ENCODE measurements at regions not wholly inside any gene's neighbourhood (a gene's known extent, or its start where the extent isn't known, plus 50 kb on each side); places are given as distances from the start of the nearest gene placed in this dataset.

DNA sequence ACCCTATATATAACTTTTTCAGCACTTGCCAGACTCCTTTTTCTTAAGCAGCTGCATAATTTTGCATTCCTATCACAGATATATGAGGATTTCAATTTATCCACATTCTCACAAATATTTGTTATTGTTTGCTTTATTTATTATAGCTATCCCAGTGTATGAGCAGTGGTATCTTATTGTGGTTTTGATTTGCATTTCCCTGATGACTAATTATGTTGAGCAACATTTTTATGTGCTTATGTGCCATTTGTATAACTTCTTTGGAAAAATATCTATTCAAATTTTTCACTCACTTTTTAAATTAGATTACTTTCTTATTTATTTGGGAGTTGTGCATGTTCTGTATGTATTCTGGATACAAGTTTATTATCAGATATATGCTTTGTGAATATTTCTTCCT lies 361.9 kb downstream of the KCTD8 start:
- TF ChIP-seq, protein P1, sequence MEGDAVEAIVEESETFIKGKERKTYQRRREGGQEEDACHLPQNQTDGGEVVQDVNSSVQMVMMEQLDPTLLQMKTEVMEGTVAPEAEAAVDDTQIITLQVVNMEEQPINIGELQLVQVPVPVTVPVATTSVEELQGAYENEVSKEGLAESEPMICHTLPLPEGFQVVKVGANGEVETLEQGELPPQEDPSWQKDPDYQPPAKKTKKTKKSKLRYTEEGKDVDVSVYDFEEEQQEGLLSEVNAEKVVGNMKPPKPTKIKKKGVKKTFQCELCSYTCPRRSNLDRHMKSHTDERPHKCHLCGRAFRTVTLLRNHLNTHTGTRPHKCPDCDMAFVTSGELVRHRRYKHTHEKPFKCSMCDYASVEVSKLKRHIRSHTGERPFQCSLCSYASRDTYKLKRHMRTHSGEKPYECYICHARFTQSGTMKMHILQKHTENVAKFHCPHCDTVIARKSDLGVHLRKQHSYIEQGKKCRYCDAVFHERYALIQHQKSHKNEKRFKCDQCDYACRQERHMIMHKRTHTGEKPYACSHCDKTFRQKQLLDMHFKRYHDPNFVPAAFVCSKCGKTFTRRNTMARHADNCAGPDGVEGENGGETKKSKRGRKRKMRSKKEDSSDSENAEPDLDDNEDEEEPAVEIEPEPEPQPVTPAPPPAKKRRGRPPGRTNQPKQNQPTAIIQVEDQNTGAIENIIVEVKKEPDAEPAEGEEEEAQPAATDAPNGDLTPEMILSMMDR (IDR thresholded peaks at IDR 0.05; ENCODE audit: insufficient read depth, low read length, poor library complexity, severe bottlenecking), result no peak
- no peak for TF ChIP-seq EZH2phosphoT487 (conservative IDR thresholded peaks at IDR 0.05; ENCODE audit: low read length)

All from SU-DHL-6 (cell line).